ENCODE measurements at regions not wholly inside any gene's neighbourhood (a gene's known extent, or its start where the extent isn't known, plus 50 kb on each side); places are given as distances from the start of the nearest gene placed in this dataset.

DNA sequence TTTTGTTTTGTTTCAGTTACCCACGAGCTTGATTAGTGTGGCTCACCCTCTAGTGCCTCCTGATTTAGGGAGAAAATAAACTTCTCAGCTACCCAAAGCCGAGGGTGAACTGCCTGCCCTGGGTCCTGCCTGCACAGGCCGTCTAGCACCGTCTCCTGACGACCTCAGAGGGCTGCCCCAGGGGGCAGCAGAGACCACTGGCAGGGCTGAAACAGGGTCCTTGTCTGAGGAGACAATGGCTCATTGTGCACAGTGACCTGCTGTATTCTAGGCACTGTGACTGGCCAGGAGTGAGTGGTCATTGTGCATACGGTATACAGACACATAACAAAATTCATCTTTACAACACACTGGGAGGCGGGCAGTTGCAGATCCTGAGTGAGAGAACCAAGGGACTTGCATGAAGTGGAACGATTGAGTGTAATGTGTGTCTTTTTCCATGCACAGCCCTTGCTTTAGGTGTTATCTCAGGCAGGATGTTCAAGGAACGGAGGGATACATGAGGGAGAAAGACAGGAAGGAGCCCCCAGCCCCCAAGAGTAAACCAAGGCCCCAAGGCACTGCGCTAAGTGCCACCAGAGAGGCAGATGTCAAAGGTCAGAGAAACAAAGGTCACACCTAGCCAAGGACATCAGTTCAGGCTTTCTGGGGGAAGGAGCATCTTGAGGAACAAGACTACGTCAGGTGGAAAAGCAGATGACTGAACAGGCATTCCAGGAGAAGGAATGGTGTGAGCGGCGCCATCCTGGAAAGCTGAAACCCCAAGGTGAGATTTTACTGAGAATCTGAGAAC is 421.3 kb downstream of the LPIN1 start:
- no peaks in the 10 kb centered on the region for H3K79me2 ChIP-seq (ENCODE audit: control insufficient read depth, insufficient read depth, low read length)
- H3K27ac ChIP-seq (ENCODE audit: control insufficient read depth, insufficient read depth, low read length), result no peak overlapping the region
- H2AFZ ChIP-seq (ENCODE audit: control insufficient read depth, low read length), result no peak overlapping the region
- no peak overlapping the region for H3K4me2 ChIP-seq (ENCODE audit: control insufficient read depth, extremely low read depth, insufficient read depth, low read depth, low read length)
- no peaks in the 10 kb centered on the region for H4K20me1 ChIP-seq (ENCODE audit: control insufficient read depth, extremely low read depth, insufficient read depth, low read length)
- DNase-seq (ENCODE audit: low read depth, low spot score) (no peak), FAIRE-seq (no peak)
- H3K4me1 ChIP-seq (ENCODE audit: control insufficient read depth, extremely low read depth, insufficient read depth, low read length), result no peaks in the 10 kb centered on the region
- dilution Hi-C loops (cut with MboI; ENCODE audit: extremely low pct_ligation_motif_present, low sequenced_read_pairs), result no loop called here
- no peak overlapping the region for H3K9ac ChIP-seq (ENCODE audit: control insufficient read depth, extremely low read depth, insufficient read depth, low read length)
- H3K36me3 ChIP-seq (ENCODE audit: control insufficient read depth in 2 of 2, extremely low read depth in 1 of 2, insufficient read depth in 2 of 2, low read length in 2 of 2), result no peaks in the 10 kb centered on the region
- H3K9me1 ChIP-seq (ENCODE audit: control insufficient read depth, extremely low read depth, insufficient read depth, low read length), result no peaks in the 10 kb centered on the region
- TF ChIP-seq, protein P1, sequence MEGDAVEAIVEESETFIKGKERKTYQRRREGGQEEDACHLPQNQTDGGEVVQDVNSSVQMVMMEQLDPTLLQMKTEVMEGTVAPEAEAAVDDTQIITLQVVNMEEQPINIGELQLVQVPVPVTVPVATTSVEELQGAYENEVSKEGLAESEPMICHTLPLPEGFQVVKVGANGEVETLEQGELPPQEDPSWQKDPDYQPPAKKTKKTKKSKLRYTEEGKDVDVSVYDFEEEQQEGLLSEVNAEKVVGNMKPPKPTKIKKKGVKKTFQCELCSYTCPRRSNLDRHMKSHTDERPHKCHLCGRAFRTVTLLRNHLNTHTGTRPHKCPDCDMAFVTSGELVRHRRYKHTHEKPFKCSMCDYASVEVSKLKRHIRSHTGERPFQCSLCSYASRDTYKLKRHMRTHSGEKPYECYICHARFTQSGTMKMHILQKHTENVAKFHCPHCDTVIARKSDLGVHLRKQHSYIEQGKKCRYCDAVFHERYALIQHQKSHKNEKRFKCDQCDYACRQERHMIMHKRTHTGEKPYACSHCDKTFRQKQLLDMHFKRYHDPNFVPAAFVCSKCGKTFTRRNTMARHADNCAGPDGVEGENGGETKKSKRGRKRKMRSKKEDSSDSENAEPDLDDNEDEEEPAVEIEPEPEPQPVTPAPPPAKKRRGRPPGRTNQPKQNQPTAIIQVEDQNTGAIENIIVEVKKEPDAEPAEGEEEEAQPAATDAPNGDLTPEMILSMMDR (optimal IDR thresholded peaks at IDR 0.05 in 1 of 3, IDR thresholded peaks at IDR 0.05 in 1 of 3, conservative IDR thresholded peaks at IDR 0.05 in 1 of 3; ENCODE audit: extremely low read depth in 1 of 3, insufficient read depth in 2 of 3, low read length in 3 of 3), result no peak
- TF ChIP-seq EZH2 (IDR thresholded peaks at IDR 0.05; ENCODE audit: low read length), result no peak
- no peak overlapping the region for H3K4me3 ChIP-seq (ENCODE audit: control insufficient read depth in 2 of 3, extremely low read depth in 1 of 3, insufficient read depth in 2 of 3, low read depth in 1 of 3, low read length in 3 of 3)
- no peaks in the 10 kb centered on the region for H3K27me3 ChIP-seq (ENCODE audit: control insufficient read depth, extremely low read depth, insufficient read depth, low read length)
- H3K9me3 ChIP-seq (ENCODE audit: control insufficient read depth, low read depth, low read length), result no peaks in the 10 kb centered on the region

DNA sequence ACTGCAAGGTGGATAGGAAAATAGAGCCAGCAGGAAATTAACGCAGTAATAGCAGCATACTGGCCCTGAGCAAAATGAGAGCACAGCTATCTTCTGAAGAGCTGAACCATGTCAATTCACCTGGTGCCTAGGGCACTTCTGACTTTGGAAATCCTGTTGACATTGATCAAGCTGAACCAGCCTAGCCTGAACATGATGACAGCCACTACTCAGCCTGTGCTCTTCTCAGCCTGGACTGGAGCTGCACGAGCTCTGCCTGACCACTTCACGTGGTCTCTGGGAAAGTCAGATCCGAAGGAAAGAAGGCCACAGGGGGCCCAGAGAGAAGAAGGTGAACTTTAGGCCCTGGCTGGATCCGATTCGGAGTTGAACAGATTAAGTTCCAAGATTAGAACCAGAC is 421.9 kb downstream of the LPIN1 start:
- dilution Hi-C loops (cut with MboI; ENCODE audit: extremely low pct_ligation_motif_present, low sequenced_read_pairs), result no loop called here
- H3K9ac ChIP-seq (ENCODE audit: control insufficient read depth, extremely low read depth, insufficient read depth, low read length), result no peak overlapping the region
- no peaks in the 10 kb centered on the region for H3K79me2 ChIP-seq (ENCODE audit: control insufficient read depth, insufficient read depth, low read length)
- H3K4me2 ChIP-seq (ENCODE audit: control insufficient read depth, extremely low read depth, insufficient read depth, low read depth, low read length), result no peak overlapping the region
- no peak overlapping the region for H3K4me3 ChIP-seq (ENCODE audit: control insufficient read depth in 2 of 3, extremely low read depth in 1 of 3, insufficient read depth in 2 of 3, low read depth in 1 of 3, low read length in 3 of 3)
- no peak for TF ChIP-seq EZH2 (IDR thresholded peaks at IDR 0.05; ENCODE audit: low read length)
- TF ChIP-seq, protein P1 (optimal IDR thresholded peaks at IDR 0.05 in 1 of 3, IDR thresholded peaks at IDR 0.05 in 1 of 3, conservative IDR thresholded peaks at IDR 0.05 in 1 of 3; ENCODE audit: extremely low read depth in 1 of 3, insufficient read depth in 2 of 3, low read length in 3 of 3), result no peak
- DNase-seq (ENCODE audit: low read depth, low spot score) (no peak), FAIRE-seq (peak; percentile 5)
- no peaks in the 10 kb centered on the region for H3K4me1 ChIP-seq (ENCODE audit: control insufficient read depth, extremely low read depth, insufficient read depth, low read length)
- H3K27me3 ChIP-seq (ENCODE audit: control insufficient read depth, extremely low read depth, insufficient read depth, low read length), result no peaks in the 10 kb centered on the region
- H4K20me1 ChIP-seq (ENCODE audit: control insufficient read depth, extremely low read depth, insufficient read depth, low read length), result no peaks in the 10 kb centered on the region
- no peaks in the 10 kb centered on the region for H3K9me1 ChIP-seq (ENCODE audit: control insufficient read depth, extremely low read depth, insufficient read depth, low read length)
- no peak overlapping the region for H3K27ac ChIP-seq (ENCODE audit: control insufficient read depth, insufficient read depth, low read length)
- no peak overlapping the region for H2AFZ ChIP-seq (ENCODE audit: control insufficient read depth, low read length)
- H3K36me3 ChIP-seq (ENCODE audit: control insufficient read depth in 2 of 2, extremely low read depth in 1 of 2, insufficient read depth in 2 of 2, low read length in 2 of 2), result no peaks in the 10 kb centered on the region
- H3K9me3 ChIP-seq (ENCODE audit: control insufficient read depth, low read depth, low read length), result no peaks in the 10 kb centered on the region
